Cardiac muscle cell (in vitro differentiated cells and primary cell): ENCODE measurements at regions not wholly inside any gene's neighbourhood (a gene's known extent, or its start where the extent isn't known, plus 50 kb on each side); places are given as distances from the start of the nearest gene placed in this dataset.
A peak's percentile ranks its signal among the peaks of the same experiment; 100 is the strongest.

Experiments used
- DNase-seq, 2 donors: peaks; one replicate each; pipeline versions ENCODE4 v3.0.0 to v3.0.0-alpha.2; 2010 to 2017; ENCODE audit warnings: low read depth in 1 of 2, low spot score in 1 of 2
- H3K27ac ChIP-seq: fragments of 200-600 bp; sonication (generic); 2 replicates; pipeline ENCODE4 v1.5.1; 2016
- H3K27me3 ChIP-seq: fragments of 200-600 bp; sonication (generic); 2 replicates; pipeline ENCODE4 v1.6.0; 2016; ENCODE audit warnings: control low read depth
- H3K36me3 ChIP-seq: fragments of 200-600 bp; sonication (generic); 2 replicates; pipeline ENCODE4 v1.5.1; 2016; ENCODE audit warnings: control low read depth
- H3K4me1 ChIP-seq: fragments of 200-600 bp; sonication (generic); 2 replicates; pipeline ENCODE4 v1.8.1; 2017; ENCODE audit warnings: low read depth, mild to moderate bottlenecking, mixed run types
- H3K4me3 ChIP-seq: fragments of 200-600 bp; sonication (generic); 2 replicates; pipeline ENCODE4 v1.5.1; 2016; ENCODE audit warnings: mild to moderate bottlenecking
- H3K9me3 ChIP-seq: fragments of 200-600 bp; sonication (generic); 2 replicates; pipeline ENCODE4 v1.5.1; 2017; ENCODE audit warnings: low read depth, mild to moderate bottlenecking, control low read depth
- TF ChIP-seq, protein P1 (sequence below): IDR thresholded peaks from 2 replicates; pipeline ENCODE4 v1.5.1; 2012; ENCODE audit warnings: low read depth, mild to moderate bottlenecking, low read length

DNA sequence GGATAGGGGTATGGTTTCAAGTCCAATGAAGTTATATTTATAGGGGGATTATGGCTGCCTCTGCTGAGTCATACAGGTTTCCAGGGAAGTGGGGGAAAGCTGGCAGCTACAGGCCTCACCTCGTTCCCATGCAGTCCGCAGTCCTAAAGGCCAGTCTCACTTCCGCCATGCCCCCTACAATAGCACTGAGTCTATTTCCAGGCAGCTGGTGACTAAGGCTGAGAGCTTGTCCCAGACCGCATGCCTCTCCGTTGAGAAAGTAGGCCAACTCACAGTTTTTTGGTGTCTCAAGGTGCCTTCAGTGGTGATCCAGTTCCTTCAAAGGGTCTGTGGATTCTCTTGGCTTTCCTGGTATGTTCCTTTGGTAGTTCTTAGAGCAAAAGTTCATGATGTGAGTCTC is 203.9 kb upstream of the GLI3 start:
- H3K27me3 ChIP-seq, result no peaks in the 10 kb centered on the region
- H3K9me3 ChIP-seq, result no peaks in the 10 kb centered on the region
- H3K4me3 ChIP-seq, result no peak overlapping the region
- no peak for DNase-seq
- no peaks in the 10 kb centered on the region for H3K36me3 ChIP-seq
- H3K4me1 ChIP-seq, result no peaks in the 10 kb centered on the region
- H3K27ac ChIP-seq, result no peak overlapping the region
- TF ChIP-seq, protein P1, sequence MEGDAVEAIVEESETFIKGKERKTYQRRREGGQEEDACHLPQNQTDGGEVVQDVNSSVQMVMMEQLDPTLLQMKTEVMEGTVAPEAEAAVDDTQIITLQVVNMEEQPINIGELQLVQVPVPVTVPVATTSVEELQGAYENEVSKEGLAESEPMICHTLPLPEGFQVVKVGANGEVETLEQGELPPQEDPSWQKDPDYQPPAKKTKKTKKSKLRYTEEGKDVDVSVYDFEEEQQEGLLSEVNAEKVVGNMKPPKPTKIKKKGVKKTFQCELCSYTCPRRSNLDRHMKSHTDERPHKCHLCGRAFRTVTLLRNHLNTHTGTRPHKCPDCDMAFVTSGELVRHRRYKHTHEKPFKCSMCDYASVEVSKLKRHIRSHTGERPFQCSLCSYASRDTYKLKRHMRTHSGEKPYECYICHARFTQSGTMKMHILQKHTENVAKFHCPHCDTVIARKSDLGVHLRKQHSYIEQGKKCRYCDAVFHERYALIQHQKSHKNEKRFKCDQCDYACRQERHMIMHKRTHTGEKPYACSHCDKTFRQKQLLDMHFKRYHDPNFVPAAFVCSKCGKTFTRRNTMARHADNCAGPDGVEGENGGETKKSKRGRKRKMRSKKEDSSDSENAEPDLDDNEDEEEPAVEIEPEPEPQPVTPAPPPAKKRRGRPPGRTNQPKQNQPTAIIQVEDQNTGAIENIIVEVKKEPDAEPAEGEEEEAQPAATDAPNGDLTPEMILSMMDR, result no peak

DNA sequence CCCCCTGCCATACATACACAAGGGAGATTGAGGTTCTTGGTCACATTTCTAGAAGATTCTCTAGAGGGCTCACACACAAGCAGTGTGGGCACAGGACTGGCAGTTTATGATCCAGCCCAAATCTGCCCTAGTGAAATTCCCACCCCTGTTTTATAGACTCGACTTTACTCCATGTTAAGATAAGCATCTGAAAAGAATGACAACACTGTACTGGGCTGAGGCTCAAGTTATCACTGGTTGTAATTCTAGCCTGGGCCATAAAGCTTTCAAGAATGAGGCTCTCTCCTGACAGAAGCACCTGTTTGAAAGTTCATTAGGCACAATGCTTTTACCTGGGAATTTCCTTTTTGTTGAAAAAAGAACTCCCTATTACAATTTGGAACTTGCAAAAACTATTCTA is 195.6 kb upstream of the GLI3 start:
- Histone ChIP-seq H3K27me3 (no peaks in the 10 kb centered on the region), H3K4me3 (no peak overlapping the region), H3K4me1 (no peaks in the 10 kb centered on the region), H3K27ac (no peak overlapping the region), H3K36me3 (no peaks in the 10 kb centered on the region), H3K9me3 (no peaks in the 10 kb centered on the region)
- no peak for DNase-seq
- TF ChIP-seq, protein P1, result no peak

DNA sequence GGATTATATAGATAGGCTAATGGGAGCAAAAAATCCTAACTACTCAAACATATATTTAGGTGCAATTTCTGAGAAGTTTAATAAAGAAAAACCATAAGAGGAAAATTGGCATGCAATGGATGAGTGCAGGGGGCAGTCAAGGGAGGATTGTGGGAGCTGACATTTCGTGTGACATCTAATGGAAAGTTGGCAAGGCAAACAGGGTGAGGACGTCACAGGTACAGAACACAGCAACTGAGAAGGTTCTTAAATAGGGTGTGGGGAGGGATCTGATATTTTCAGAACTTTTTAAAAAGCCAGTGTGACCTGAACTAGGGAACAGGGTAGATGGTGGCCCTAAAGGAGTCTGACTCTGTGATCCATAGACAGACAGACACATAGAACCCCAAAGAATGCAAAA is 194.9 kb upstream of the GLI3 start:
- Histone ChIP-seq H3K27me3 (no peaks in the 10 kb centered on the region), H3K27ac (no peak overlapping the region), H3K4me3 (no peak overlapping the region), H3K9me3 (no peaks in the 10 kb centered on the region), H3K4me1 (no peaks in the 10 kb centered on the region), H3K36me3 (no peaks in the 10 kb centered on the region)
- DNase-seq, result no peak
- TF ChIP-seq, protein P1, result no peak

DNA sequence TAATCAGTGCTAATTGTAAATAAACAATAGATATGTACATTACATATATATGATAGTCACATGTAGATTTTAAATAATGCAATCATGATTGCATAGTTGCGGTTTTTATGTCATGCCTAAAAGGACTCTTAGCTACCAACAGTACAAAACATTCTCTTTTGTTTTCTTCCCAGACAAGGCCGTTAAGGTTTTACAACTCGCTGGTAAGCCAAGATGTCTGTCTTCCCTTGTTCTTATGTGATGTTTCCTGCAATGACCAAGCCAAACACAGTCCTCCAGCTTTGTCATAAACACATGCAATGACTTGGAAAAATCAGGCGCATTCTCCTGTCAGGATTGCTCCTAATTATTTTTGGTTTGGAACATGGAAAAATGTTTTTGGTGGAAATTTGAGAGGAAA is 192.3 kb upstream of the GLI3 start:
- TF ChIP-seq, protein P1, result no peak

DNA sequence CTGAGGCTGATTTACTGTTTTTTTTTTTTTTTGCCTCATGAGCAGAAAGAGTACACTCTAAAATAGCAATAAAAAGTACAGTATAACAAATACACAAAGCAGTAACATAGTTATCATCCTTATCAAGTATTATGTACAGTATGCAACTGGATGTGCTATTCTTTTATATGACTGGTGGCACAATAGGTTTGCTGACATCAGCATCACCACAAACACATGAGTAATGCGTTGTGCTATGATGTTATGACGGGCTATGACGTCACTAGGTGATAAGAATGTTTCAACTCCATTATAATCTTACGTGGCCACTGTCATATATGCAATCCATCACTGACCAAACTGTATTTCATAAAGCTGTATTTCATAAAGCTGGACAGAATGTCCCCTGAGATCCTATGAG is 189.2 kb upstream of the GLI3 start:
- no peaks in the 10 kb centered on the region for H3K4me1 ChIP-seq
- H3K27ac ChIP-seq, result no peak overlapping the region
- H3K27me3 ChIP-seq, result no peaks in the 10 kb centered on the region
- DNase-seq, result peak in 1 of 2 donors; percentile 92
- H3K9me3 ChIP-seq, result no peaks in the 10 kb centered on the region
- no peak overlapping the region for H3K4me3 ChIP-seq
- TF ChIP-seq, protein P1, result no peak
- no peaks in the 10 kb centered on the region for H3K36me3 ChIP-seq

More for the DNA sequence above, 192.3 kb upstream of the GLI3 start:
- Histone ChIP-seq H3K9me3 (no peaks in the 10 kb centered on the region), H3K36me3 (no peaks in the 10 kb centered on the region), H3K27me3 (no peaks in the 10 kb centered on the region), H3K27ac (no peak overlapping the region), H3K4me1 (no peaks in the 10 kb centered on the region), H3K4me3 (no peak overlapping the region)
- DNase-seq, result no peak
